ENCODE measurements at regions not wholly inside any gene's neighbourhood (a gene's known extent, or its start where the extent isn't known, plus 50 kb on each side); places are given as distances from the start of the nearest gene placed in this dataset.

GRCh38 chr2:182594286-182594685 is 121.8 kb upstream of the DNAJC10 start:
- no peak for DNase-seq (ENCODE audit: low spot score)
- no peak for ATAC-seq

GRCh38 chr2:182595650-182596049 is 120.4 kb upstream of the DNAJC10 start:
- H3K79me2 ChIP-seq (replicated peaks; ENCODE audit: insufficient read depth), result no peaks in the 10 kb centered on the region
- no peak overlapping the region for H3K4me3 Mint-ChIP-seq
- H3K27me3 Mint-ChIP-seq (ENCODE audit: insufficient read depth, low read depth, poor library complexity), result peaks cover 2% of the 10 kb centered on the region
- peaks cover 44% of the 10 kb centered on the region for H3K4me1 ChIP-seq (ENCODE audit: insufficient read depth)
- H3K27me3 ChIP-seq (ENCODE audit: insufficient read depth), result no peaks in the 10 kb centered on the region
- H3K4me1 Mint-ChIP-seq, result peaks cover 51% of the 10 kb centered on the region
- DNase-seq (ENCODE audit: low spot score), result peak; percentile 8
- no peaks in the 10 kb centered on the region for H3K36me3 ChIP-seq (ENCODE audit: insufficient read depth)
- no peaks in the 10 kb centered on the region for H3K36me3 Mint-ChIP-seq (ENCODE audit: low read depth)
- no peak overlapping the region for H3K4me3 ChIP-seq
- H3K9me3 Mint-ChIP-seq, result no peaks in the 10 kb centered on the region
- H2AFZ ChIP-seq, result peak overlapping the region; percentile 44; the same call in 1 of the 2 replicates
- ATAC-seq, result no peak
- no peak overlapping the region for H3K27ac Mint-ChIP-seq
- no peak overlapping the region for H3K27ac ChIP-seq (ENCODE audit: low read depth)
- H3K9me2 ChIP-seq (ENCODE audit: insufficient read depth), result no peaks in the 10 kb centered on the region
- H3F3A ChIP-seq (replicated peaks; ENCODE audit: low read depth), result no peaks in the 10 kb centered on the region
- no peak overlapping the region for H3K4me2 ChIP-seq
- TF ChIP-seq ETS1 (IDR thresholded peaks at IDR 0.05) (no peak), JUNB (IDR thresholded peaks at IDR 0.05; ENCODE audit: unreplicated experiment) (no peak), EZH2 (IDR thresholded peaks at IDR 0.05; ENCODE audit: low read depth, unreplicated experiment) (no peak), POLR2AphosphoS5 (IDR thresholded peaks at IDR 0.05; ENCODE audit: low read depth) (no peak), ZNF114 (CRISPR knock-in tag; IDR thresholded peaks at IDR 0.05) (no peak), ZNF331 (CRISPR knock-in tag; IDR thresholded peaks at IDR 0.05; ENCODE audit: low read depth) (no peak), EZH2phosphoT487 (IDR thresholded peaks at IDR 0.05; ENCODE audit: unreplicated experiment) (no peak), NANOG (IDR thresholded peaks at IDR 0.05; ENCODE audit: borderline replicate concordance) (no peak)
- TF ChIP-seq, protein P1, sequence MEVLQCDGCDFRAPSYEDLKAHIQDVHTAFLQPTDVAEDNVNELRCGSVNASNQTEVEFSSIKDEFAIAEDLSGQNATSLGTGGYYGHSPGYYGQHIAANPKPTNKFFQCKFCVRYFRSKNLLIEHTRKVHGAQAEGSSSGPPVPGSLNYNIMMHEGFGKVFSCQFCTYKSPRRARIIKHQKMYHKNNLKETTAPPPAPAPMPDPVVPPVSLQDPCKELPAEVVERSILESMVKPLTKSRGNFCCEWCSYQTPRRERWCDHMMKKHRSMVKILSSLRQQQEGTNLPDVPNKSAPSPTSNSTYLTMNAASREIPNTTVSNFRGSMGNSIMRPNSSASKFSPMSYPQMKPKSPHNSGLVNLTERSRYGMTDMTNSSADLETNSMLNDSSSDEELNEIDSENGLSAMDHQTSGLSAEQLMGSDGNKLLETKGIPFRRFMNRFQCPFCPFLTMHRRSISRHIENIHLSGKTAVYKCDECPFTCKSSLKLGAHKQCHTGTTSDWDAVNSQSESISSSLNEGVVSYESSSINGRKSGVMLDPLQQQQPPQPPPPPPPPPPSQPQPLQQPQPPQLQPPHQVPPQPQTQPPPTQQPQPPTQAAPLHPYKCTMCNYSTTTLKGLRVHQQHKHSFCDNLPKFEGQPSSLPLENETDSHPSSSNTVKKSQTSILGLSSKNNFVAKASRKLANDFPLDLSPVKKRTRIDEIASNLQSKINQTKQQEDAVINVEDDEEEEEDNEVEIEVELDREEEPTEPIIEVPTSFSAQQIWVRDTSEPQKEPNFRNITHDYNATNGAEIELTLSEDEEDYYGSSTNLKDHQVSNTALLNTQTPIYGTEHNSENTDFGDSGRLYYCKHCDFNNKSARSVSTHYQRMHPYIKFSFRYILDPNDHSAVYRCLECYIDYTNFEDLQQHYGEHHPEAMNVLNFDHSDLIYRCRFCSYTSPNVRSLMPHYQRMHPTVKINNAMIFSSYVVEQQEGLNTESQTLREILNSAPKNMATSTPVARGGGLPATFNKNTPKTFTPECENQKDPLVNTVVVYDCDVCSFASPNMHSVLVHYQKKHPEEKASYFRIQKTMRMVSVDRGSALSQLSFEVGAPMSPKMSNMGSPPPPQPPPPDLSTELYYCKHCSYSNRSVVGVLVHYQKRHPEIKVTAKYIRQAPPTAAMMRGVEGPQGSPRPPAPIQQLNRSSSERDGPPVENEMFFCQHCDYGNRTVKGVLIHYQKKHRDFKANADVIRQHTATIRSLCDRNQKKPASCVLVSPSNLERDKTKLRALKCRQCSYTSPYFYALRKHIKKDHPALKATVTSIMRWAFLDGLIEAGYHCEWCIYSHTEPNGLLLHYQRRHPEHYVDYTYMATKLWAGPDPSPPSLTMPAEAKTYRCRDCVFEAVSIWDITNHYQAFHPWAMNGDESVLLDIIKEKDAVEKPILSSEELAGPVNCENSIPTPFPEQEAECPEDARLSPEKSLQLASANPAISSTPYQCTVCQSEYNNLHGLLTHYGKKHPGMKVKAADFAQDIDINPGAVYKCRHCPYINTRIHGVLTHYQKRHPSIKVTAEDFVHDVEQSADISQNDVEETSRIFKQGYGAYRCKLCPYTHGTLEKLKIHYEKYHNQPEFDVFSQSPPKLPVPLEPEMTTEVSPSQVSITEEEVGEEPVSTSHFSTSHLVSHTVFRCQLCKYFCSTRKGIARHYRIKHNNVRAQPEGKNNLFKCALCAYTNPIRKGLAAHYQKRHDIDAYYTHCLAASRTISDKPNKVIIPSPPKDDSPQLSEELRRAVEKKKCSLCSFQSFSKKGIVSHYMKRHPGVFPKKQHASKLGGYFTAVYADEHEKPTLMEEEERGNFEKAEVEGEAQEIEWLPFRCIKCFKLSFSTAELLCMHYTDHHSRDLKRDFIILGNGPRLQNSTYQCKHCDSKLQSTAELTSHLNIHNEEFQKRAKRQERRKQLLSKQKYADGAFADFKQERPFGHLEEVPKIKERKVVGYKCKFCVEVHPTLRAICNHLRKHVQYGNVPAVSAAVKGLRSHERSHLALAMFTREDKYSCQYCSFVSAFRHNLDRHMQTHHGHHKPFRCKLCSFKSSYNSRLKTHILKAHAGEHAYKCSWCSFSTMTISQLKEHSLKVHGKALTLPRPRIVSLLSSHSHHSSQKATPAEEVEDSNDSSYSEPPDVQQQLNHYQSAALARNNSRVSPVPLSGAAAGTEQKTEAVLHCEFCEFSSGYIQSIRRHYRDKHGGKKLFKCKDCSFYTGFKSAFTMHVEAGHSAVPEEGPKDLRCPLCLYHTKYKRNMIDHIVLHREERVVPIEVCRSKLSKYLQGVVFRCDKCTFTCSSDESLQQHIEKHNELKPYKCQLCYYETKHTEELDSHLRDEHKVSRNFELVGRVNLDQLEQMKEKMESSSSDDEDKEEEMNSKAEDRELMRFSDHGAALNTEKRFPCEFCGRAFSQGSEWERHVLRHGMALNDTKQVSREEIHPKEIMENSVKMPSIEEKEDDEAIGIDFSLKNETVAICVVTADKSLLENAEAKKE (CRISPR knock-in tag; IDR thresholded peaks at IDR 0.05), result no peak
- H4K20me1 ChIP-seq (replicated peaks; ENCODE audit: insufficient read depth), result no peaks in the 10 kb centered on the region

More at GRCh38 chr2:182594286-182594685, 121.8 kb upstream of the DNAJC10 start:
- Histone ChIP-seq H4K20me1 (replicated peaks; ENCODE audit: insufficient read depth) (no peaks in the 10 kb centered on the region), H3K79me2 (replicated peaks; ENCODE audit: insufficient read depth) (no peaks in the 10 kb centered on the region), H3K4me1 (ENCODE audit: insufficient read depth) (peaks cover 44% of the 10 kb centered on the region), H3K27ac (ENCODE audit: low read depth) (no peak overlapping the region), H3K4me2 (no peak overlapping the region), H2AFZ (no peak overlapping the region), H3K4me3 (no peak overlapping the region), H3F3A (replicated peaks; ENCODE audit: low read depth) (no peaks in the 10 kb centered on the region), H3K36me3 (ENCODE audit: insufficient read depth) (no peaks in the 10 kb centered on the region), H3K9me2 (ENCODE audit: insufficient read depth) (no peaks in the 10 kb centered on the region), H3K27me3 (ENCODE audit: insufficient read depth) (no peaks in the 10 kb centered on the region)
- H3K27ac Mint-ChIP-seq, result no peak overlapping the region
- peaks cover 51% of the 10 kb centered on the region for H3K4me1 Mint-ChIP-seq
- H3K36me3 Mint-ChIP-seq (ENCODE audit: low read depth), result no peaks in the 10 kb centered on the region
- no peak overlapping the region for H3K4me3 Mint-ChIP-seq
- no peaks in the 10 kb centered on the region for H3K9me3 Mint-ChIP-seq
- no peak for TF ChIP-seq CREB1 (CRISPR knock-in tag; IDR thresholded peaks at IDR 0.05; ENCODE audit: low read depth)
- TF ChIP-seq POLR2AphosphoS5 (IDR thresholded peaks at IDR 0.05; ENCODE audit: low read depth), result no peak
- TF ChIP-seq ZNF114 (CRISPR knock-in tag; IDR thresholded peaks at IDR 0.05), result no peak
- no peak for TF ChIP-seq STAT1 (IDR thresholded peaks at IDR 0.05; ENCODE audit: unreplicated experiment)
- TF ChIP-seq JUNB (IDR thresholded peaks at IDR 0.05; ENCODE audit: unreplicated experiment), result no peak
- TF ChIP-seq EZH2phosphoT487 (IDR thresholded peaks at IDR 0.05; ENCODE audit: unreplicated experiment), result no peak
- TF ChIP-seq, protein P2, sequence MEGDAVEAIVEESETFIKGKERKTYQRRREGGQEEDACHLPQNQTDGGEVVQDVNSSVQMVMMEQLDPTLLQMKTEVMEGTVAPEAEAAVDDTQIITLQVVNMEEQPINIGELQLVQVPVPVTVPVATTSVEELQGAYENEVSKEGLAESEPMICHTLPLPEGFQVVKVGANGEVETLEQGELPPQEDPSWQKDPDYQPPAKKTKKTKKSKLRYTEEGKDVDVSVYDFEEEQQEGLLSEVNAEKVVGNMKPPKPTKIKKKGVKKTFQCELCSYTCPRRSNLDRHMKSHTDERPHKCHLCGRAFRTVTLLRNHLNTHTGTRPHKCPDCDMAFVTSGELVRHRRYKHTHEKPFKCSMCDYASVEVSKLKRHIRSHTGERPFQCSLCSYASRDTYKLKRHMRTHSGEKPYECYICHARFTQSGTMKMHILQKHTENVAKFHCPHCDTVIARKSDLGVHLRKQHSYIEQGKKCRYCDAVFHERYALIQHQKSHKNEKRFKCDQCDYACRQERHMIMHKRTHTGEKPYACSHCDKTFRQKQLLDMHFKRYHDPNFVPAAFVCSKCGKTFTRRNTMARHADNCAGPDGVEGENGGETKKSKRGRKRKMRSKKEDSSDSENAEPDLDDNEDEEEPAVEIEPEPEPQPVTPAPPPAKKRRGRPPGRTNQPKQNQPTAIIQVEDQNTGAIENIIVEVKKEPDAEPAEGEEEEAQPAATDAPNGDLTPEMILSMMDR (conservative IDR thresholded peaks at IDR 0.05; ENCODE audit: low read depth in 2 of 2), result no peak
- no peak for TF ChIP-seq NANOG (IDR thresholded peaks at IDR 0.05; ENCODE audit: borderline replicate concordance)
- no peak for TF ChIP-seq ZNF331 (CRISPR knock-in tag; IDR thresholded peaks at IDR 0.05; ENCODE audit: low read depth)
- peaks cover 2% of the 10 kb centered on the region for H3K27me3 Mint-ChIP-seq (ENCODE audit: insufficient read depth, low read depth, poor library complexity)
